PC-3 (cell line): ENCODE measurements at regions not wholly inside any gene's neighbourhood (a gene's known extent, or its start where the extent isn't known, plus 50 kb on each side); places are given as distances from the start of the nearest gene placed in this dataset.

Source experiments
- ATAC-seq: fragments of 200-7000 bp; cut with Tn5 transposase; 2 replicates; pipeline ENCODE4 v1.9.1; 2020; ENCODE audit warnings: mild to moderate bottlenecking, moderate library complexity
- BruUV-seq: library from RNA; stranded (reverse); fragments of 400-500 nt; replicated peaks from 2 replicates; lab custom pipeline; 2021; lab: Mats Ljungman, UMichigan
- CTCF ChIA-PET: fragments of 300-600 bp; sonication (Branson Sonifier 250); formaldehyde crosslinking; loops from one replicate; lab custom pipeline; 2022; ENCODE audit warnings: antibody characterized with exemption; lab: Charles Lee
- POLR2A ChIA-PET: fragments of 300-600 bp; sonication (Branson Sonifier 250); formaldehyde crosslinking; loops from one replicate; lab custom pipeline; 2022; ENCODE audit warnings: antibody characterized with exemption; ENCODE audit not compliant: unreplicated experiment; lab: Charles Lee
- DNase-seq: peaks from one replicate; pipeline ENCODE4 v3.0.0-alpha.2; 2015
- H2AFZ ChIP-seq: fragments of 300-600 bp; sonication (generic); 2 replicates; pipeline ENCODE4 v1.6.0; 2016; ENCODE audit warnings: antibody characterized with exemption, low read length
- H3F3A ChIP-seq: fragments of 300-600 bp; sonication (generic); one replicate; pipeline ENCODE4 v1.6.0; 2017; ENCODE audit warnings: antibody characterized with exemption, low read length, control low read depth, mild to moderate bottlenecking; ENCODE audit not compliant: unreplicated experiment
- H3K27ac ChIP-seq: fragments of 300-600 bp; sonication (generic); 2 replicates; pipeline ENCODE4 v1.5.1; 2016; ENCODE audit warnings: mild to moderate bottlenecking, low read length
- H3K27me3 ChIP-seq: fragments of 300-600 bp; sonication (generic); 2 replicates; pipeline ENCODE4 v1.6.1; 2016; ENCODE audit warnings: low read length, mixed read lengths
- H3K36me3 ChIP-seq: fragments of 300-600 bp; sonication (generic); 2 replicates; pipeline ENCODE4 v1.6.1; 2016; ENCODE audit warnings: low read depth, mixed run types, low read length, mixed read lengths
- H3K4me1 ChIP-seq: fragments of 300-600 bp; sonication (generic); 2 replicates; pipeline ENCODE4 v1.5.1; 2016; ENCODE audit warnings: low read length; ENCODE audit not compliant: insufficient read depth
- H3K4me2 ChIP-seq: fragments of 300-600 bp; sonication (generic); 2 replicates; pipeline ENCODE4 v1.6.0; 2016; ENCODE audit warnings: low read length
- H3K4me3 ChIP-seq: fragments of 300-600 bp; sonication (generic); 2 replicates; pipeline ENCODE4 v1.5.1; 2016; ENCODE audit warnings: mild to moderate bottlenecking, low read length, mixed read lengths
- H3K79me2 ChIP-seq: fragments of 300-600 bp; sonication (generic); 2 replicates; pipeline ENCODE4 v1.6.1; 2017; ENCODE audit warnings: low read length, mixed read lengths
- H3K9ac ChIP-seq: fragments of 300-600 bp; sonication (generic); 2 replicates; pipeline ENCODE4 v1.6.0; 2016; ENCODE audit warnings: mild to moderate bottlenecking, low read length
- H3K9me2 ChIP-seq: fragments of 300-600 bp; sonication (generic); replicated peaks from 2 replicates; pipeline ENCODE4 v1.6.1; 2016; ENCODE audit warnings: mixed run types, low read length, mixed read lengths
- H3K9me3 ChIP-seq: fragments of 300-600 bp; sonication (generic); 2 replicates; pipeline ENCODE4 v1.6.1; 2016; ENCODE audit warnings: low read length, mixed read lengths
- H4K20me1 ChIP-seq: fragments of 300-600 bp; sonication (generic); 2 replicates; pipeline ENCODE4 v1.6.1; 2016; ENCODE audit warnings: low read length, mixed read lengths
- CTCF ChIP-seq: fragments of 300-600 bp; sonication (generic); conservative IDR thresholded peaks from 2 replicates; pipeline ENCODE4 v1.5.1; 2017; ENCODE audit warnings: antibody characterized with exemption, low read depth, mild to moderate bottlenecking, low read length
- EZH2 ChIP-seq: fragments of 300-600 bp; sonication (generic); IDR thresholded peaks from one replicate; pipeline ENCODE4 v1.6.1; 2017; ENCODE audit warnings: antibody characterized with exemption, mild to moderate bottlenecking, low read length; ENCODE audit not compliant: unreplicated experiment
- EZH2phosphoT487 ChIP-seq: fragments of 300-600 bp; sonication (generic); IDR thresholded peaks from 2 replicates; pipeline ENCODE4 v1.6.1; 2018; ENCODE audit warnings: mild to moderate bottlenecking, antibody characterized with exemption, low read length, borderline replicate concordance
- intact Hi-C: fragments of 100-400 bp; cut with micrococcal nuclease; formaldehyde crosslinking; loops from 2 replicates; pipeline ENCODE4 v1.9.0; 2023

- POLR2A ChIA-PET: no interaction called here
- BruUV-seq: no TSS peak
- ATAC-seq (no peak), DNase-seq (no peak)
- Histone ChIP-seq H3K4me2 (no peak overlapping the region), H3F3A (no peaks in the 10 kb centered on the region), H3K4me1 (no peaks in the 10 kb centered on the region), H3K4me3 (no peak overlapping the region), H3K36me3 (no peaks in the 10 kb centered on the region), H3K9me3 (no peaks in the 10 kb centered on the region), H3K79me2 (no peaks in the 10 kb centered on the region), H3K27me3 (peaks cover 6% of the 10 kb centered on the region; the same call in 1 of the 2 replicates), H3K9ac (no peak overlapping the region), H3K27ac (no peak overlapping the region), H3K9me2 (no peaks in the 10 kb centered on the region), H4K20me1 (no peaks in the 10 kb centered on the region), H2AFZ (no peak overlapping the region)
- CTCF ChIA-PET: interaction anchor here (0.7 kb wide), 1 partner anchor 12 kb away, joined by 12 read pairs; no protein-coding TSS in a partner anchor
- intact Hi-C loops: no loop called here
- TF ChIP-seq EZH2 (no peak), EZH2phosphoT487 (no peak), CTCF (no peak)
These were observed 214.6 kb upstream of the COX7C start for GRCh38 chr5:86403190-86403589.

GRCh38 chr5:86404256-86404655 is 213.5 kb upstream of the COX7C start:
- DNase-seq (no peak), ATAC-seq (no peak)
- Histone ChIP-seq H2AFZ (no peak overlapping the region), H4K20me1 (no peaks in the 10 kb centered on the region), H3K9me2 (no peaks in the 10 kb centered on the region), H3K9ac (no peak overlapping the region), H3K9me3 (no peaks in the 10 kb centered on the region), H3K27me3 (peaks cover 6% of the 10 kb centered on the region; the same call in 1 of the 2 replicates), H3K4me3 (no peak overlapping the region), H3K27ac (no peak overlapping the region), H3K79me2 (no peaks in the 10 kb centered on the region), H3K36me3 (no peaks in the 10 kb centered on the region), H3F3A (no peaks in the 10 kb centered on the region), H3K4me1 (no peaks in the 10 kb centered on the region), H3K4me2 (no peak overlapping the region)
- CTCF ChIA-PET: interaction anchor here (0.7 kb wide), 1 partner anchor 1051 kb away, joined by 3 read pairs; no protein-coding TSS in a partner anchor
- POLR2A ChIA-PET: interaction anchor here (0.7 kb wide), 1 partner anchor 10 kb away, joined by 9 read pairs; no protein-coding TSS in a partner anchor
- intact Hi-C loops: no loop called here
- BruUV-seq: no TSS peak
- no peak for TF ChIP-seq EZH2phosphoT487
- no peak for TF ChIP-seq CTCF
- TF ChIP-seq EZH2: no peak

- H3K36me3 ChIP-seq: no peaks in the 10 kb centered on the region
- no peaks in the 10 kb centered on the region for H4K20me1 ChIP-seq
- POLR2A ChIA-PET: no interaction called here
- H3K9me3 ChIP-seq: no peaks in the 10 kb centered on the region
- no peak overlapping the region for H3K9ac ChIP-seq
- no TSS peak for BruUV-seq
- no peaks in the 10 kb centered on the region for H3K27me3 ChIP-seq
- no peak for ATAC-seq
- no peak overlapping the region for H3K4me3 ChIP-seq
- no peak overlapping the region for H3K4me2 ChIP-seq
- CTCF ChIA-PET: no interaction called here
- H2AFZ ChIP-seq: no peak overlapping the region
- no peaks in the 10 kb centered on the region for H3K4me1 ChIP-seq
- H3K79me2 ChIP-seq: no peaks in the 10 kb centered on the region
- intact Hi-C loops: no loop called here
- H3F3A ChIP-seq: no peaks in the 10 kb centered on the region
- H3K27ac ChIP-seq: no peak overlapping the region
- no peaks in the 10 kb centered on the region for H3K9me2 ChIP-seq
- no peak for DNase-seq
- TF ChIP-seq EZH2: no peak
- no peak for TF ChIP-seq CTCF
These were observed 210.0 kb upstream of the COX7C start for GRCh38 chr5:86407711-86408110.
